ENCODE measurements at regions not wholly inside any gene's neighbourhood (a gene's known extent, or its start where the extent isn't known, plus 50 kb on each side); places are given as distances from the start of the nearest gene placed in this dataset.

DNA sequence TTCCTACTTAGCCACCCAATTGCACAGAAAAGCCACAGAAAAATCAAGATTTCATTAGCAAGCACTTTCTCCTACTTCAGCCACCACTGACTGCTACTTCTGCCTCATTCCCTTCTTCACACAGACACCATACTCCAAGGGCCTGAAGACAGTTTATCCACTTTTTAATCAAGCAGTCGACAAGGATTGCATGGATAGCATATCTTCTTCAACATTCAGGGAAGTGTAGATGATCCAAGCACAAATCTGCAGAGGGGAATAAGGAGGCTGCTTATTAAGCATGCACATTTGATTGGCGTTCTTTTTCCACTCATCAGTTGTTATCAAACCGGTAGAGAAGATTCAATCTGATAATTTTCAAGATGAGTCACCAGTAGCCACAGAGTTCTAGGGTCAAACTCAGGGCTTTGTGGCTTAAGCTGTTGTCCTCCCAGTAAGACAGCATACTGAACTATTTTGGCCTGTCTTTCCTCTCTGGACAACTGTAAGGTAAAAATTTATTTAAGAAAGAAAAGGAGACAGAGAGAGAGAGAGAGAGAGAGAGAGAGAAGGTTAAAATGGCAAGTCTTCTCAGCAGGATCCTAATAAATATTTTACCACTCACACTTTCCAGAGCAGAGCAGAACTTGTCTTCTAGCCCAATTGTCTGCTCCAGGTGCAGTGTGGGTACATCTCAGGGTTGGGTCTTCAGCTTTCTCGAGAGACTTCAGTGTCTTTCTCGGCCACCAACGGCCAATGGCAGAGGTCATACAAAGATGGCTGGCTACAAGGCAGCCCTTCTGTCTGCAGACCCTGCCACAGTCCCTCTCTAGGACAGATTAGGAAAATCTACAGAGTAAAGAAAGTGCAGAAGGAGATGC is 80.6 kb upstream of the BHLHE40 start (continued):
- TF ChIP-seq, protein P1, sequence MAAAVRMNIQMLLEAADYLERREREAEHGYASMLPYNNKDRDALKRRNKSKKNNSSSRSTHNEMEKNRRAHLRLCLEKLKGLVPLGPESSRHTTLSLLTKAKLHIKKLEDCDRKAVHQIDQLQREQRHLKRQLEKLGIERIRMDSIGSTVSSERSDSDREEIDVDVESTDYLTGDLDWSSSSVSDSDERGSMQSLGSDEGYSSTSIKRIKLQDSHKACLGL (CRISPR knock-in tag; IDR thresholded peaks at IDR 0.05; ENCODE audit: borderline replicate concordance, poor library complexity, severe bottlenecking) = no peak
- TF ChIP-seq RFX1 (IDR thresholded peaks at IDR 0.05) (no peak), ZNF282 (CRISPR knock-in tag; IDR thresholded peaks at IDR 0.05) (no peak), RUNX1 (IDR thresholded peaks at IDR 0.05; ENCODE audit: low read depth) (no peak), KLF16 (IDR thresholded peaks at IDR 0.05) (no peak), RBFOX2 (IDR thresholded peaks at IDR 0.05; ENCODE audit: low read depth, low read length) (no peak), SIN3A (IDR thresholded peaks at IDR 0.05; ENCODE audit: borderline replicate concordance in 2 of 2, control insufficient read depth in 1 of 2, low read depth in 2 of 2, low read length in 2 of 2) (no peak), SPI1 (IDR thresholded peaks at IDR 0.05; ENCODE audit: borderline replicate concordance, low read depth, low read length) (no peak), TARDBP (IDR thresholded peaks at IDR 0.05) (no peak), ZBTB8A (IDR thresholded peaks at IDR 0.05; ENCODE audit: partially characterized antibody) (no peak), BACH1 (tag; IDR thresholded peaks at IDR 0.05) (peak; percentile 84), HSF4 (CRISPR knock-in tag; IDR thresholded peaks at IDR 0.05; ENCODE audit: borderline replicate concordance) (no peak), TEAD2 (tag; IDR thresholded peaks at IDR 0.05) (no peak), CREBBP (IDR thresholded peaks at IDR 0.05; ENCODE audit: low read depth, low read length) (no peak), CEBPG (CRISPR knock-in tag; IDR thresholded peaks at IDR 0.05) (no peak), CEBPG (tag; conservative IDR thresholded peaks at IDR 0.05 in 1 of 2, IDR thresholded peaks at IDR 0.05 in 1 of 2) (no peak), PTTG1 (tag; IDR thresholded peaks at IDR 0.05; ENCODE audit: low read depth) (0 out of 2 replicates have a peak, but pooled peaks have one; percentile 11)
- TF ChIP-seq, protein P2, sequence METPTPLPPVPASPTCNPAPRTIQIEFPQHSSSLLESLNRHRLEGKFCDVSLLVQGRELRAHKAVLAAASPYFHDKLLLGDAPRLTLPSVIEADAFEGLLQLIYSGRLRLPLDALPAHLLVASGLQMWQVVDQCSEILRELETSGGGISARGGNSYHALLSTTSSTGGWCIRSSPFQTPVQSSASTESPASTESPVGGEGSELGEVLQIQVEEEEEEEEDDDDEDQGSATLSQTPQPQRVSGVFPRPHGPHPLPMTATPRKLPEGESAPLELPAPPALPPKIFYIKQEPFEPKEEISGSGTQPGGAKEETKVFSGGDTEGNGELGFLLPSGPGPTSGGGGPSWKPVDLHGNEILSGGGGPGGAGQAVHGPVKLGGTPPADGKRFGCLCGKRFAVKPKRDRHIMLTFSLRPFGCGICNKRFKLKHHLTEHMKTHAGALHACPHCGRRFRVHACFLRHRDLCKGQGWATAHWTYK (CRISPR knock-in tag; IDR thresholded peaks at IDR 0.05) = 0 out of 2 replicates have a peak, but pooled peaks have one; percentile 49
- TF ChIP-seq, protein P3, sequence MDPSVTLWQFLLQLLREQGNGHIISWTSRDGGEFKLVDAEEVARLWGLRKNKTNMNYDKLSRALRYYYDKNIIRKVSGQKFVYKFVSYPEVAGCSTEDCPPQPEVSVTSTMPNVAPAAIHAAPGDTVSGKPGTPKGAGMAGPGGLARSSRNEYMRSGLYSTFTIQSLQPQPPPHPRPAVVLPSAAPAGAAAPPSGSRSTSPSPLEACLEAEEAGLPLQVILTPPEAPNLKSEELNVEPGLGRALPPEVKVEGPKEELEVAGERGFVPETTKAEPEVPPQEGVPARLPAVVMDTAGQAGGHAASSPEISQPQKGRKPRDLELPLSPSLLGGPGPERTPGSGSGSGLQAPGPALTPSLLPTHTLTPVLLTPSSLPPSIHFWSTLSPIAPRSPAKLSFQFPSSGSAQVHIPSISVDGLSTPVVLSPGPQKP (CRISPR knock-in tag; IDR thresholded peaks at IDR 0.05) = no peak
- TF ChIP-seq, protein P4, sequence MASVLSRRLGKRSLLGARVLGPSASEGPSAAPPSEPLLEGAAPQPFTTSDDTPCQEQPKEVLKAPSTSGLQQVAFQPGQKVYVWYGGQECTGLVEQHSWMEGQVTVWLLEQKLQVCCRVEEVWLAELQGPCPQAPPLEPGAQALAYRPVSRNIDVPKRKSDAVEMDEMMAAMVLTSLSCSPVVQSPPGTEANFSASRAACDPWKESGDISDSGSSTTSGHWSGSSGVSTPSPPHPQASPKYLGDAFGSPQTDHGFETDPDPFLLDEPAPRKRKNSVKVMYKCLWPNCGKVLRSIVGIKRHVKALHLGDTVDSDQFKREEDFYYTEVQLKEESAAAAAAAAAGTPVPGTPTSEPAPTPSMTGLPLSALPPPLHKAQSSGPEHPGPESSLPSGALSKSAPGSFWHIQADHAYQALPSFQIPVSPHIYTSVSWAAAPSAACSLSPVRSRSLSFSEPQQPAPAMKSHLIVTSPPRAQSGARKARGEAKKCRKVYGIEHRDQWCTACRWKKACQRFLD (CRISPR knock-in tag; IDR thresholded peaks at IDR 0.05) = peak; percentile 43; the same call in 1 of the 2 replicates
- TF ChIP-seq, protein P5, sequence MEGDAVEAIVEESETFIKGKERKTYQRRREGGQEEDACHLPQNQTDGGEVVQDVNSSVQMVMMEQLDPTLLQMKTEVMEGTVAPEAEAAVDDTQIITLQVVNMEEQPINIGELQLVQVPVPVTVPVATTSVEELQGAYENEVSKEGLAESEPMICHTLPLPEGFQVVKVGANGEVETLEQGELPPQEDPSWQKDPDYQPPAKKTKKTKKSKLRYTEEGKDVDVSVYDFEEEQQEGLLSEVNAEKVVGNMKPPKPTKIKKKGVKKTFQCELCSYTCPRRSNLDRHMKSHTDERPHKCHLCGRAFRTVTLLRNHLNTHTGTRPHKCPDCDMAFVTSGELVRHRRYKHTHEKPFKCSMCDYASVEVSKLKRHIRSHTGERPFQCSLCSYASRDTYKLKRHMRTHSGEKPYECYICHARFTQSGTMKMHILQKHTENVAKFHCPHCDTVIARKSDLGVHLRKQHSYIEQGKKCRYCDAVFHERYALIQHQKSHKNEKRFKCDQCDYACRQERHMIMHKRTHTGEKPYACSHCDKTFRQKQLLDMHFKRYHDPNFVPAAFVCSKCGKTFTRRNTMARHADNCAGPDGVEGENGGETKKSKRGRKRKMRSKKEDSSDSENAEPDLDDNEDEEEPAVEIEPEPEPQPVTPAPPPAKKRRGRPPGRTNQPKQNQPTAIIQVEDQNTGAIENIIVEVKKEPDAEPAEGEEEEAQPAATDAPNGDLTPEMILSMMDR (IDR thresholded peaks at IDR 0.05 in 2 of 3, conservative IDR thresholded peaks at IDR 0.05 in 1 of 3; ENCODE audit: insufficient read depth in 2 of 3, low read depth in 1 of 3, low read length in 3 of 3) = no peak
